Chondrocyte (in vitro differentiated cells): ENCODE measurements at regions not wholly inside any gene's neighbourhood (a gene's known extent, or its start where the extent isn't known, plus 50 kb on each side); places are given as distances from the start of the nearest gene placed in this dataset.

Experiments used
- DNase-seq: peaks from one replicate; pipeline ENCODE4 v3.0.0; 2021; ENCODE audit warnings: mixed read lengths, low spot score
- H3K27ac Mint-ChIP-seq: one replicate; pipeline ENCODE4 v1.8.0; 2021; ENCODE audit warnings: mild to moderate bottlenecking, moderate library complexity, mixed read lengths; ENCODE audit not compliant: unreplicated experiment
- H3K27me3 Mint-ChIP-seq: 2 replicates; pipeline ENCODE4 v1.8.0; 2021; ENCODE audit warnings: low read depth, mixed read lengths
- H3K36me3 Mint-ChIP-seq: 2 replicates; pipeline ENCODE4 v1.8.0; 2021; ENCODE audit warnings: low read depth, mixed read lengths
- H3K4me1 Mint-ChIP-seq: 2 replicates; pipeline ENCODE4 v1.8.0; 2021; ENCODE audit warnings: low read depth, mild to moderate bottlenecking, mixed read lengths
- H3K4me3 Mint-ChIP-seq: one replicate; pipeline ENCODE4 v1.8.0; 2021; ENCODE audit warnings: mild to moderate bottlenecking, moderate library complexity, mixed read lengths; ENCODE audit not compliant: unreplicated experiment
- H3K9me3 Mint-ChIP-seq: 2 replicates; pipeline ENCODE4 v1.8.0; 2021; ENCODE audit warnings: low read depth, mixed read lengths
- TF ChIP-seq, protein P1 (sequence below): fragments of 200-600 bp; sonication (generic); IDR thresholded peaks from 2 replicates; pipeline ENCODE4 v1.5.0; 2021; ENCODE audit warnings: antibody characterized with exemption, mild to moderate bottlenecking, moderate library complexity

DNA sequence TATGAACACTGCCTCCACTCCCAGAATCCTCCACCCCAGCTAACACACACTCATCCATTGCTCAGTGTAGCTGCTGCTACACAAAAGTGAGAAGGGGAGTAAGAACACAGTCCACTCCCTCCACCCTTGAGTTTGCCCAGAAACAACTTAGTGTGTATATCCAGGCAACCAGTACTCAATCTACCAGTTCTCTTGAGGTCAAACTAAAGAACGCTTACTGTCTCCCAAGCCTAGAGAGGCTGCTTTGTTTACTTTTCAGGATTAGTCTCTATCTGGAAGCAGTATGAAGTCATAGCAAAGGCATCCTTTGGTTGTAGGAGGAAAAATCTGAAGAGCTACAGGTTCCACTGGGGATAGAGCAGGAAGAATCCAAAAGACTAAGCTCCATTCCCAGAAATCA is 296.3 kb downstream of the KCNN2 start:
- TF ChIP-seq, protein P1, sequence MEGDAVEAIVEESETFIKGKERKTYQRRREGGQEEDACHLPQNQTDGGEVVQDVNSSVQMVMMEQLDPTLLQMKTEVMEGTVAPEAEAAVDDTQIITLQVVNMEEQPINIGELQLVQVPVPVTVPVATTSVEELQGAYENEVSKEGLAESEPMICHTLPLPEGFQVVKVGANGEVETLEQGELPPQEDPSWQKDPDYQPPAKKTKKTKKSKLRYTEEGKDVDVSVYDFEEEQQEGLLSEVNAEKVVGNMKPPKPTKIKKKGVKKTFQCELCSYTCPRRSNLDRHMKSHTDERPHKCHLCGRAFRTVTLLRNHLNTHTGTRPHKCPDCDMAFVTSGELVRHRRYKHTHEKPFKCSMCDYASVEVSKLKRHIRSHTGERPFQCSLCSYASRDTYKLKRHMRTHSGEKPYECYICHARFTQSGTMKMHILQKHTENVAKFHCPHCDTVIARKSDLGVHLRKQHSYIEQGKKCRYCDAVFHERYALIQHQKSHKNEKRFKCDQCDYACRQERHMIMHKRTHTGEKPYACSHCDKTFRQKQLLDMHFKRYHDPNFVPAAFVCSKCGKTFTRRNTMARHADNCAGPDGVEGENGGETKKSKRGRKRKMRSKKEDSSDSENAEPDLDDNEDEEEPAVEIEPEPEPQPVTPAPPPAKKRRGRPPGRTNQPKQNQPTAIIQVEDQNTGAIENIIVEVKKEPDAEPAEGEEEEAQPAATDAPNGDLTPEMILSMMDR: no peak
- Mint-ChIP-seq H3K4me1 (no peaks in the 10 kb centered on the region), H3K9me3 (peaks cover 7% of the 10 kb centered on the region), H3K27me3 (no peaks in the 10 kb centered on the region), H3K27ac (no peak overlapping the region), H3K36me3 (no peaks in the 10 kb centered on the region), H3K4me3 (no peak overlapping the region)
- no peak for DNase-seq

DNA sequence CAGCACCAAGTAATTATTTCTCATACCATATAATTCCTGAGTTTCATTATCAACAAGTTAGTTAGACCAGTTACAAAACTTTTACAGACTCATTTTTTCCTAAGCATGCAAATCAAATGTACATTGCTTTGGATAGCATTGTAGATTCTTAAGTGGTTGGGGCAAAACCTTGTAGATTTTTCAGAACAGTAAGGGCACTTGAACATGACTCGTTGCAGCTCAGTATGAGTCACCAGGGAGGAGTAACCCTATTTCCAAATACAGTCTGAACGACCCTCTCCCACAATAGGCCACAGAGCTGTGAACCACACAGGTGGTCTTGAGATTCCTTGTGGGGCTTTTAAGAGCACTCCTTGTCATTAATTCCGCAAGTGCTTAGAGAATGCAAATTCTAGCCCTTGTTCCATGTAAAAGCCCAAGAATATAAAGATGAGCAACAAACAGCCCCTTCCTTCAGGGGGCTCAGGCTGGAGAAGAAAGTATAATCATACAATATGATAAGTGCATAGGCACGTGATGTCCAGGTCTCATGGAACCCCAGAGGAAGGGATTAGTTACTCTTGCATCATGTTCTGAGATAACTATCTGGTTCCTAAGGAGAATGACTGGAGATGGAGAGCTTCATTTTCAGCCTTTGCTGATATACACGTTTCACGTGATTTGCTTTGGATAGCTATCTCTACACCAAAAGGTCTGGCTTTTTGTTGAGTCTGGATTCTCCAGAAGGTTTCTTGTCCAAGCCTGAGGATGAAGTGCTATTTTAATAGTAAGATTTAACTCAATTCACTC is 295.7 kb downstream of the KCNN2 start:
- no peak for DNase-seq
- Mint-ChIP-seq H3K4me3 (no peak overlapping the region), H3K27ac (no peak overlapping the region), H3K4me1 (no peaks in the 10 kb centered on the region), H3K27me3 (no peaks in the 10 kb centered on the region), H3K36me3 (no peaks in the 10 kb centered on the region), H3K9me3 (peaks cover 7% of the 10 kb centered on the region)
- TF ChIP-seq, protein P1: no peak

DNA sequence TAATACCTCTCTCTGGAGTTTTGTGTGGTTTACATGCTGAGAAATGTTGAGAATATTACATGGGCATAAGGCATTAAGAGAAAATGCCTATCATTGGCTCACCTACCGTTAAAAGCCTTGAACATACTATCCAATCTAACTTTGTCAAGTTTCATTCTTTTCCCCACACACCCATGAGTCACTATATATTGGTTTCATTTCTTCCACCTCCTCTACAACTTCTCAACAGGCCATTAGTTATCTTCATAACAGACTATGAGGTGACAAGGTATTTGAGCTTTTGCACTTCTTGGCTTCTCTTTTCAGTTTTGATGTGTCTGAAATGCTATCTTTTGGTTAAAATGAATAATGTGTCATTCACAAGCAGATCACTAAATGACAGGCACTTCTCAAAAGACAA is 288.0 kb downstream of the KCNN2 start:
- H3K36me3 Mint-ChIP-seq: no peaks in the 10 kb centered on the region
- no peak overlapping the region for H3K4me3 Mint-ChIP-seq
- peaks cover 6% of the 10 kb centered on the region for H3K9me3 Mint-ChIP-seq

DNA sequence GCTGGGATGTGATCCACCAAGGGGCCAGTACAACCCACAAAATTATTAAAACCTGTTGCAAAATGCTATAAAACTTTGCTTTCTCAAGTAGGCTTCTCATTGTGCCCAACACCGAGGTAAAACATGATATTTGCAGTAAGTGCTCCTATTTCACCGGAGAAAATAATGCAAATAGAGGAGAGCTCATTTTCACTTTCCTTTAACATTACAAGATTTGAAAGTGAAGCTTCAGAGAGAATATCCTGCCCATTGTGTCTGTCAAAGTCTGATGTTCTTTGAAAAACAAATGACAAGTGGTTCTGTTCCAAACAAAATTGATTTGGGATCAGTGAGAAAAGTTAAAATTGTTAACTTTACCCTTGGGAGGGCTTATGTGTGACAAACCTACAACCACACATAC is 287.1 kb downstream of the KCNN2 start:
- no peaks in the 10 kb centered on the region for H3K36me3 Mint-ChIP-seq
- TF ChIP-seq, protein P1: no peak
- H3K4me1 Mint-ChIP-seq: no peaks in the 10 kb centered on the region
- peaks cover 13% of the 10 kb centered on the region for H3K9me3 Mint-ChIP-seq
- H3K27me3 Mint-ChIP-seq: no peaks in the 10 kb centered on the region
- DNase-seq: no peak
- H3K4me3 Mint-ChIP-seq: no peak overlapping the region
- no peak overlapping the region for H3K27ac Mint-ChIP-seq

More for the DNA sequence above, 288.0 kb downstream of the KCNN2 start:
- Mint-ChIP-seq H3K27me3 (no peaks in the 10 kb centered on the region), H3K4me1 (no peaks in the 10 kb centered on the region), H3K27ac (no peak overlapping the region)
- TF ChIP-seq, protein P1: no peak
- no peak for DNase-seq

DNA sequence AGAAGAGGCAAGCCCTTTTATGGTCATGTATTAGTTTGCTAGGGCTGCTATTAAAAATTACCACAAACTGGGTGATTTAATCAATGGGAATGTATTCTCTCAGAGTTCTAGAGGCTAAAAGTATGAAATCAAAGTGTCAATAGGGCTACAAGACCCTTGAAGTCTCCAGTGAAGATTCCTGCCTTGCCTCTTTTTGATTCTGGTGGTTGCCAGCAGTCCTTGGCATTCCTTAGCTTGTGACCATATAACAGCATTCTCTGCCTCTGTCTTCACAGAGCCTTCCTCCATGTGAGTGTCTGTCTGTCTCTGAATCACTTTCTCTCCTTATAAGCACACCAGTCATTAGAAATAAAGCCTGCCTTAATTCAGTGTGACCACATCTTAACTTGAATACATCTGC is 282.7 kb downstream of the KCNN2 start:
- peaks cover 32% of the 10 kb centered on the region for H3K9me3 Mint-ChIP-seq

More for the DNA sequence above, 282.7 kb downstream of the KCNN2 start:
- no peak for DNase-seq
- H3K4me1 Mint-ChIP-seq: no peaks in the 10 kb centered on the region
- TF ChIP-seq, protein P1: no peak
- no peaks in the 10 kb centered on the region for H3K27me3 Mint-ChIP-seq
- no peaks in the 10 kb centered on the region for H3K36me3 Mint-ChIP-seq
- no peak overlapping the region for H3K4me3 Mint-ChIP-seq
- no peak overlapping the region for H3K27ac Mint-ChIP-seq
